Kidney epithelial cell (primary cell): ENCODE measurements at regions not wholly inside any gene's neighbourhood (a gene's known extent, or its start where the extent isn't known, plus 50 kb on each side); places are given as distances from the start of the nearest gene placed in this dataset.

ENCODE experiments used
- DNase-seq: peaks from one replicate; pipeline ENCODE4 v3.0.0-alpha.2; 2010; ENCODE audit warnings: low read depth
- H3K27me3 ChIP-seq: 2 replicates; pipeline ENCODE4 v1.6.0; 2011; ENCODE audit warnings: low read length; ENCODE audit not compliant: control insufficient read depth, insufficient read depth
- H3K36me3 ChIP-seq: 2 replicates; pipeline ENCODE4 v1.5.1; 2011; ENCODE audit warnings: low read length; ENCODE audit not compliant: control insufficient read depth, insufficient read depth
- H3K4me3 ChIP-seq: 2 replicates; pipeline ENCODE4 v1.5.1; 2011; ENCODE audit warnings: low read depth, mild to moderate bottlenecking, control low read depth, low read length
- CTCF ChIP-seq: IDR thresholded peaks from 2 replicates; pipeline ENCODE4 v1.5.1; 2011; ENCODE audit warnings: mild to moderate bottlenecking, moderate library complexity, low read length, control low read depth, inconsistent platforms; ENCODE audit not compliant: insufficient read depth, poor library complexity, severe bottlenecking

- no peak for TF ChIP-seq CTCF
- DNase-seq = no peak
Measured at GRCh38 chr2:83842421-83842820, 616.7 kb downstream of the SUCLG1 start.

GRCh38 chr2:83837823-83838222, 621.3 kb downstream of the SUCLG1 start:
- Histone ChIP-seq H3K4me3 (no peak overlapping the region), H3K36me3 (no peaks in the 10 kb centered on the region), H3K27me3 (no peaks in the 10 kb centered on the region)
- TF ChIP-seq CTCF = no peak
- no peak for DNase-seq

More at GRCh38 chr2:83842421-83842820, 616.7 kb downstream of the SUCLG1 start:
- Histone ChIP-seq H3K4me3 (no peak overlapping the region), H3K36me3 (no peaks in the 10 kb centered on the region), H3K27me3 (no peaks in the 10 kb centered on the region)

- no peak for DNase-seq
- Histone ChIP-seq H3K36me3 (no peaks in the 10 kb centered on the region), H3K4me3 (no peak overlapping the region), H3K27me3 (no peaks in the 10 kb centered on the region)
- TF ChIP-seq CTCF = peak; percentile 4
Measured at GRCh38 chr2:83827618-83828017, 631.5 kb downstream of the SUCLG1 start.

GRCh38 chr2:83826577-83826976, 632.5 kb downstream of the SUCLG1 start:
- no peak for TF ChIP-seq CTCF
- DNase-seq = no peak
- Histone ChIP-seq H3K27me3 (no peaks in the 10 kb centered on the region), H3K36me3 (no peaks in the 10 kb centered on the region), H3K4me3 (no peak overlapping the region)

- Histone ChIP-seq H3K36me3 (no peaks in the 10 kb centered on the region), H3K4me3 (no peak overlapping the region), H3K27me3 (no peaks in the 10 kb centered on the region)
- TF ChIP-seq CTCF = no peak
- DNase-seq = no peak
Measured at GRCh38 chr2:83823229-83823628, 635.9 kb downstream of the SUCLG1 start.

GRCh38 chr2:83817511-83817910, 641.6 kb downstream of the SUCLG1 start:
- Histone ChIP-seq H3K36me3 (no peaks in the 10 kb centered on the region), H3K4me3 (no peak overlapping the region), H3K27me3 (no peaks in the 10 kb centered on the region)
- DNase-seq = no peak
- no peak for TF ChIP-seq CTCF
